ENCODE measurements at regions not wholly inside any gene's neighbourhood (a gene's known extent, or its start where the extent isn't known, plus 50 kb on each side); places are given as distances from the start of the nearest gene placed in this dataset.
"Not testable (repeated sequence)": the region's sequence is repeated elsewhere in the genome, so short reads cannot be mapped to it uniquely, and the experiment has no call there.

GRCh38 chr6:27593200-27593818, 120.4 kb upstream of the ZNF184 start:
- Histone ChIP-seq H3K27me3 (peaks cover 71% of the 10 kb centered on the region), H3K4me3 (no peak overlapping the region), H3K36me3 (replicated peaks in 1 of 2) (no peaks in the 10 kb centered on the region), H3K4me1 (replicated peaks in 1 of 2) (peaks cover 0 to 3% of the 10 kb centered on the region in 2 donors), H3K27ac (no peak overlapping the region), H3K9me3 (replicated peaks in 1 of 3) (no peaks in the 10 kb centered on the region)
- TF ChIP-seq CTCF (IDR thresholded peaks at IDR 0.05) (no peak), POLR2A (IDR thresholded peaks at IDR 0.05) (no peak)
- intact Hi-C loops (cut with DNase I): no loop called here
- 17 to 26% (median 20%) methylated on average over 19 of the region's 19 CpGs for WGBS, 4 donors
- DNase-seq: no peak

GRCh38 chr6:27592481-27593199, 119.7 kb upstream of the ZNF184 start:
- DNase-seq: peak in 1 of 7 donors; percentile 26
- H3K27ac ChIP-seq: no peak overlapping the region
- no peak for TF ChIP-seq POLR2A (IDR thresholded peaks at IDR 0.05)
- no peak for TF ChIP-seq CTCF (IDR thresholded peaks at IDR 0.05)
- intact Hi-C loops (cut with DNase I): no loop called here
- peaks cover 0 to 3% of the 10 kb centered on the region in 2 donors for H3K4me1 ChIP-seq (replicated peaks in 1 of 2)
- 3 to 6% (median 5%) methylated on average over 22 of the region's 22 CpGs for WGBS, 4 donors
- H3K27me3 ChIP-seq: peaks cover 71% of the 10 kb centered on the region
- peak overlapping the region in 1 of 4 donors; percentile 5 for H3K4me3 ChIP-seq
- no peaks in the 10 kb centered on the region for H3K36me3 ChIP-seq (replicated peaks in 1 of 2)
- H3K9me3 ChIP-seq (replicated peaks in 1 of 3): no peaks in the 10 kb centered on the region

GRCh38 chr6:27591699-27592480, 119.0 kb upstream of the ZNF184 start:
- H3K4me1 ChIP-seq (replicated peaks in 1 of 2): peaks cover 0 to 3% of the 10 kb centered on the region in 2 donors
- H3K27me3 ChIP-seq: peaks cover 71% of the 10 kb centered on the region
- WGBS, 4 donors: 8 to 11% (median 8%) methylated on average over 22 of the region's 22 CpGs
- no peaks in the 10 kb centered on the region for H3K9me3 ChIP-seq (replicated peaks in 1 of 3)
- no peak for TF ChIP-seq POLR2A (IDR thresholded peaks at IDR 0.05)
- no peak for TF ChIP-seq CTCF (IDR thresholded peaks at IDR 0.05)
- H3K27ac ChIP-seq: no peak overlapping the region
- H3K4me3 ChIP-seq: peak overlapping the region in 1 of 4 donors; percentile 5
- DNase-seq: no peak
- H3K36me3 ChIP-seq (replicated peaks in 1 of 2): no peaks in the 10 kb centered on the region
- intact Hi-C loops (cut with DNase I): no loop called here

- peaks cover 25% of the 10 kb centered on the region for H3K27me3 ChIP-seq
- intact Hi-C loops (cut with DNase I): not testable (repeated sequence)
- WGBS, 4 donors: 72 to 83% (median 78%) methylated on average over 11 of the region's 11 CpGs
These were observed 112.4 kb upstream of the ZNF184 start for GRCh38 chr6:27585316-27585715.

More at GRCh38 chr6:27585316-27585715, 112.4 kb upstream of the ZNF184 start:
- not testable (repeated sequence) for H3K36me3 ChIP-seq (replicated peaks in 1 of 2); H3K27ac ChIP-seq; H3K9me3 ChIP-seq (replicated peaks in 1 of 3); DNase-seq; H3K4me1 ChIP-seq (replicated peaks in 1 of 2); H3K4me3 ChIP-seq

Data from adrenal gland (tissue), 9 donors.